ENCODE measurements at regions not wholly inside any gene's neighbourhood (a gene's known extent, or its start where the extent isn't known, plus 50 kb on each side); places are given as distances from the start of the nearest gene placed in this dataset.

DNA sequence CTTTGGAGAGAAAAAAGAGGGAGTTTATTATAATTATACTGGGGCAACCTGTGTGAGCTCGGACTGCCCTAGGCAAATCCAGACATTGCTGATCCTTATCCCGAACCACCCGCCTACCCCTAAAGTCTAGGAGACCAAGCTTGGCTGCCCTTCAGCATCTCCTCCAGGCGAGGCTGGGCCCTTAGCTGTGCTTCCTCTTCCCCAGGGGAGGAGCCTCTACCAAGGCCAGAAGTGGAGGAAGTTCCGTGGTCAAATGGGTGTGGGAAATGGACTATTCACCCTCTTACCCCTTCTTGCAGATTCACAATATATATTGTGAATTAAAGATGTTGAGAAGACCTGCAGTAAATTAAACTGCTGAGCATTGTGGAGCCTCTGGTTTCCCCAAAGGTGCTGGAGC, 158.3 kb upstream of the HES1 start:
- TF ChIP-seq POLR2A (IDR thresholded peaks at IDR 0.05; ENCODE audit: low read depth, low read length): no peak
- no peak for TF ChIP-seq POLR2AphosphoS5 (IDR thresholded peaks at IDR 0.05; ENCODE audit: low read depth, low read length)
- no peak for TF ChIP-seq TAF1 (IDR thresholded peaks at IDR 0.05; ENCODE audit: borderline replicate concordance, low read depth, low read length)

Measured in GM12892 (cell line).